ENCODE measurements at regions not wholly inside any gene's neighbourhood (a gene's known extent, or its start where the extent isn't known, plus 50 kb on each side); places are given as distances from the start of the nearest gene placed in this dataset.

DNA sequence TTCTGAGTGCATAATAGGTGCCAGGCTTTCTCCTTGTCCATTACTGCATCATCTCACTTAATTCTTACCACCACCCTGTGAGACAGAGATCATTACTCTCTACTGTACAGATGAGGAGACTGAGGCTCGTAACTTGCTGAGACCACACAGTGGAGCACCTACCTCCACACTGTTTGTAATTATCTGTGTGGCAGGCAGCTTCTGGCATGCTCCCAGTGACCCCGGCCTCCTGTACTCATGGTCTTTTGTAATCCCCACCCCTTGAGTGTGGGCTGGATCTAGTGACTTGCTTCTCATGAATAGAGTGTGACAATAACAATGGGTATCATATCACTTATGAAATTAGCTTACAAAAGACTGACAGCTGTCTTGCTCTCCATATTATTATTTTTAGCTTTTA is 407.3 kb downstream of the MATN1 start:
- DNase-seq (ENCODE audit: insufficient read length, low spot score) (no peak), FAIRE-seq (no peak)
- TF ChIP-seq PAX5 (IDR thresholded peaks at IDR 0.05; ENCODE audit: insufficient read depth, low read length, severe bottlenecking) (no peak), SPI1 (IDR thresholded peaks at IDR 0.05; ENCODE audit: low read depth, low read length) (no peak), POLR2AphosphoS5 (IDR thresholded peaks at IDR 0.05; ENCODE audit: low read depth, low read length) (no peak), TAF1 (IDR thresholded peaks at IDR 0.05; ENCODE audit: low read depth, low read length) (no peak), POLR2A (IDR thresholded peaks at IDR 0.05; ENCODE audit: low read depth, low read length) (no peak), POU2F2 (IDR thresholded peaks at IDR 0.05; ENCODE audit: low read depth, low read length) (no peak)

DNA sequence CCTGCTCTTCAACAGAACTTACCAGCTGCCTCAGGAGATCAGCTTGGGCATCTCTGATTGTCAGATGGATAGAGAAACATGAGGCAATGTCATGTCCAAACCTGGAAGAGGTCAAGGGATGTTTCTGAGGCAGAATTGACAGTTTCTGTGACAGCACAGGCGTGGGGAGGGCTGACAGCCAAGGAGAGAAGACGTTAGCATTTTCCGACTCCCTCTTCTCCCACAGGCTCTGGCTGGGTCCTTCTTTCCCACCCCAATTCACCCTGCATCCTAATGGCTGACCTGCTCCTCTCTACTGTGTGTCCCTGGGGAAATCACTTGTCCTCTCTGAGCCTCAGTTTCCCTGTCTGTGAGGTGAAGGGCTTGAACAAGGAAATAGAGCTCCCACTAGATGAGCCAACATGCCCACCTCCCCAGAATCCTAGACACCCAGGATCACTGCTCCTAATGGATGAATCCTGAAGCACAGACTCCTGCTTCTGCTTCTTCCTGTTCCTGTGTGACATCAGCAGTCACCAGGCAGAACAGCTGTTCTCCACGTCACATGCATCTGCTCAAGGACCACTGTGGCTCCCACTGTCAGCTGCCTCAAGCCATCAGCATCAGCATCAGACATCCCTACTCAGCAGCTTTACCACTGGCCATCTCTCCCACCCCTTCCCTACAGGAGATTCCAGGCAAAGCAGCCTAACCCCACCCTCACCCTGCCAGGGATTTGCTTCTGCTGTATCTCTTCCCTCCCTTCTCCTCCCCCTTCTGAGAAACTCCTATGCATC is 408.0 kb downstream of the MATN1 start:
- FAIRE-seq (no peak), DNase-seq (ENCODE audit: insufficient read length, low spot score) (no peak)
- TF ChIP-seq SPI1 (IDR thresholded peaks at IDR 0.05; ENCODE audit: low read depth, low read length) (no peak), POLR2AphosphoS5 (IDR thresholded peaks at IDR 0.05; ENCODE audit: low read depth, low read length) (no peak), PAX5 (IDR thresholded peaks at IDR 0.05; ENCODE audit: insufficient read depth, low read length, severe bottlenecking) (no peak), POU2F2 (IDR thresholded peaks at IDR 0.05; ENCODE audit: low read depth, low read length) (no peak)

DNA sequence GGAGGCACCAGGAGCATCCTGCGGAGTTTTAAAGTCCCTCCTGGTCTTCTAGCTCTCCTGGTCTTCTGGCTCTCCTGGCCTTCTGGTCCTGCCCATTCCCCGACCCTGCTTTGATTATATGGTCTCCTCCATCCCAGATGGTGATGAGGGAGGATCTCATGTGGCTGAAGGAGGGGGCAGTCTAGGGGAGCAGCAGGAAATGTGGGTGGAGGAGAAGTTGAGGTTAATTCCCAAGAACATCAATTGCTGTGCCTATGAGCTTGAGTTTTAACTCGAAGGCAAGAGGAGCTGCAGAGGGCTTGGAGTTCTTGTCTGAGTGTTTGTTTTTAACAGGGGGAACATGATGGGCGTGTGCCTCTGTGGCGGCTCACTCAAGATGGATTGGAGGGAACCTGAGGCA is 408.8 kb downstream of the MATN1 start:
- FAIRE-seq (no peak), DNase-seq (ENCODE audit: insufficient read length, low spot score) (no peak)
- TF ChIP-seq TAF1 (IDR thresholded peaks at IDR 0.05; ENCODE audit: low read depth, low read length) (no peak), POU2F2 (IDR thresholded peaks at IDR 0.05; ENCODE audit: low read depth, low read length) (no peak), POLR2A (IDR thresholded peaks at IDR 0.05; ENCODE audit: low read depth, low read length) (no peak), PAX5 (IDR thresholded peaks at IDR 0.05; ENCODE audit: insufficient read depth, low read length, severe bottlenecking) (no peak), SPI1 (IDR thresholded peaks at IDR 0.05; ENCODE audit: low read depth, low read length) (no peak)

DNA sequence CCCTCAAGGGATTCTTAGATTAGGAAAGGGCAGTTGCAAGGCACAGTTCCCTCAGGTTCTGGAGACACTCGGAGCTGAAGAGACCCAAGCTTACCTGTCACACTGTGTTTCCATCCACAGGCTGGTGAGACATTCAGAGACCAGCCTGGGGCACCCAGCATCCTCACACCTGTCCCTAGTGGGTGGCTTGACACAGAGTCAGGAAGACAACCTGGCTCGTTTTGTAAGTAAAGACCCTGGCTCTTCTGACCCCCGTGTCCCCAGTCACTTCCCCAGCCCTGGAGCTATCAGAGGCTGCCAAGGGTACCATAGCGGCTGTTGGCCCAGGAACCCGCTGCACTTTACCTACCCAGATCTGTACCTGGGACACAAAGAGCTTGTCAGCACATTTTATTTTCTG is 409.8 kb downstream of the MATN1 start:
- FAIRE-seq: no peak
- TF ChIP-seq TAF1 (IDR thresholded peaks at IDR 0.05; ENCODE audit: low read depth, low read length) (no peak), POLR2A (IDR thresholded peaks at IDR 0.05; ENCODE audit: low read depth, low read length) (no peak), POLR2AphosphoS5 (IDR thresholded peaks at IDR 0.05; ENCODE audit: low read depth, low read length) (no peak), POU2F2 (IDR thresholded peaks at IDR 0.05; ENCODE audit: low read depth, low read length) (no peak), PAX5 (IDR thresholded peaks at IDR 0.05; ENCODE audit: insufficient read depth, low read length, severe bottlenecking) (no peak), SPI1 (IDR thresholded peaks at IDR 0.05; ENCODE audit: low read depth, low read length) (no peak)

DNA sequence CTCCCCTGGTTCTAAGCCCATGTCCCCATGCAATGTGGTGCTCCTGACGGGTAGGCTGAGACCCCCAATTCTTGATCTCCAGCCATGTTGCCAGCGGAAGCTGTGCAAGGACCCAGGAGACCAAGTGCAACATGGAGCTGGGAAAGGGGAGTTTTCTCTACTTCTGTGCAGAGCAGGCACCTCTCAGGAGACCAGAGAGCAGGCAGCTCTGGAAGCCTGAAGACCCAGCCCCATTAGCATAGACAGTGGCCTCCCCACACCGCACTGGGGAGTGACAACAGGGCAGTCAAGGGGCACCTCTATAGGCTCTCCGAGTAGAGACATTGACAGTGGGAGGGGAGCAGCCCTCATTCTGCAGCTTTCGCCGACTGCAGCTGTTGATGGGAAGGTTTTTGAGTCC is 410.2 kb downstream of the MATN1 start:
- FAIRE-seq (no peak), DNase-seq (ENCODE audit: insufficient read length, low spot score) (no peak)
- TF ChIP-seq POU2F2 (IDR thresholded peaks at IDR 0.05; ENCODE audit: low read depth, low read length): no peak
- no peak for TF ChIP-seq POLR2A (IDR thresholded peaks at IDR 0.05; ENCODE audit: low read depth, low read length)
- no peak for TF ChIP-seq POLR2AphosphoS5 (IDR thresholded peaks at IDR 0.05; ENCODE audit: low read depth, low read length)
- TF ChIP-seq TAF1 (IDR thresholded peaks at IDR 0.05; ENCODE audit: low read depth, low read length): no peak
- TF ChIP-seq SPI1 (IDR thresholded peaks at IDR 0.05; ENCODE audit: low read depth, low read length): no peak
- no peak for TF ChIP-seq PAX5 (IDR thresholded peaks at IDR 0.05; ENCODE audit: insufficient read depth, low read length, severe bottlenecking)

More for the DNA sequence above, 409.8 kb downstream of the MATN1 start:
- DNase-seq (ENCODE audit: insufficient read length, low spot score): no peak

DNA sequence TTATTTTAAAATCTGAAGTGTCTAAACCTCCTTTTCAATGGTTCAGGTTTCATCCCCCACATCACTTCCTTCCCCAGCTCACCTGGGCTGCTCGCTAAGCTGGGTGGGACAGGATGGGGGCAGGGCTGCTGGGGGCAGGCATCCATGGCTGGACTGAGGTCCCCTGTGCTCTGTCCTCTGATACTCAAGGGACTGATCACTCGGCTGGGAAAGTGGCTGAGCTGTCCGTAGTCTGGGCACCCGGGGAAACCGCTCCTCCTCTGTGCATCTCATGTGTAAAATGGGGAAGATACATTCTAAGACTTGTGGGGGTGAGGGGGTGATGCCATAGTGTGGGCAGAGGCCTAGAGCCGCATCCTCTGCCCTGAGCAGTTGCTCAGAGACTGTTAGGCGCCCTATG is 411.2 kb downstream of the MATN1 start:
- DNase-seq (ENCODE audit: insufficient read length, low spot score) (no peak), FAIRE-seq (no peak)
- TF ChIP-seq TAF1 (IDR thresholded peaks at IDR 0.05; ENCODE audit: low read depth, low read length) (no peak), POU2F2 (IDR thresholded peaks at IDR 0.05; ENCODE audit: low read depth, low read length) (no peak), POLR2AphosphoS5 (IDR thresholded peaks at IDR 0.05; ENCODE audit: low read depth, low read length) (no peak), POLR2A (IDR thresholded peaks at IDR 0.05; ENCODE audit: low read depth, low read length) (no peak), SPI1 (IDR thresholded peaks at IDR 0.05; ENCODE audit: low read depth, low read length) (no peak), PAX5 (IDR thresholded peaks at IDR 0.05; ENCODE audit: insufficient read depth, low read length, severe bottlenecking) (no peak)

DNA sequence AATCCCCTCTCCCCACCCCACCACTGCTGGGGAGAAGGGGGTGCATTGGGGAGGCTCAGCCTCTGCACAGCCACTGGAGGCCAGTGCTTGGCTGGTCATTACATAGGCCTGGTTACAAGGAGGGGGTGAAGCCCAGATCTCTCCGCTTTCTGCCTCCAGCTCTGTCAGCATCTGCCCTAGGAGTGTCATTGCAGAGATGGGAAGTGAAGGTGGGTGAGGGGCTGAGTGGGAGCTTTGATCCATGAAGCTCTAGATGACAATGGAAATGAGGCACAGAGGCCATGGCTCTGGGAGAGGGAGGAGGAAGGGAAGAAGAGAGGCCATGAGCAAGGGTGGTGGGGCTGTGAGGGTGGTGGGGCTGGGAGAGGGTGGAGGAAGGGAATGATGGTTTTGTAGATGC is 411.6 kb downstream of the MATN1 start:
- FAIRE-seq: no peak
- TF ChIP-seq SPI1 (IDR thresholded peaks at IDR 0.05; ENCODE audit: low read depth, low read length) (no peak), POU2F2 (IDR thresholded peaks at IDR 0.05; ENCODE audit: low read depth, low read length) (no peak), TAF1 (IDR thresholded peaks at IDR 0.05; ENCODE audit: low read depth, low read length) (no peak), PAX5 (IDR thresholded peaks at IDR 0.05; ENCODE audit: insufficient read depth, low read length, severe bottlenecking) (no peak), POLR2AphosphoS5 (IDR thresholded peaks at IDR 0.05; ENCODE audit: low read depth, low read length) (no peak), POLR2A (IDR thresholded peaks at IDR 0.05; ENCODE audit: low read depth, low read length) (no peak)
- DNase-seq (ENCODE audit: insufficient read length, low spot score): no peak

DNA sequence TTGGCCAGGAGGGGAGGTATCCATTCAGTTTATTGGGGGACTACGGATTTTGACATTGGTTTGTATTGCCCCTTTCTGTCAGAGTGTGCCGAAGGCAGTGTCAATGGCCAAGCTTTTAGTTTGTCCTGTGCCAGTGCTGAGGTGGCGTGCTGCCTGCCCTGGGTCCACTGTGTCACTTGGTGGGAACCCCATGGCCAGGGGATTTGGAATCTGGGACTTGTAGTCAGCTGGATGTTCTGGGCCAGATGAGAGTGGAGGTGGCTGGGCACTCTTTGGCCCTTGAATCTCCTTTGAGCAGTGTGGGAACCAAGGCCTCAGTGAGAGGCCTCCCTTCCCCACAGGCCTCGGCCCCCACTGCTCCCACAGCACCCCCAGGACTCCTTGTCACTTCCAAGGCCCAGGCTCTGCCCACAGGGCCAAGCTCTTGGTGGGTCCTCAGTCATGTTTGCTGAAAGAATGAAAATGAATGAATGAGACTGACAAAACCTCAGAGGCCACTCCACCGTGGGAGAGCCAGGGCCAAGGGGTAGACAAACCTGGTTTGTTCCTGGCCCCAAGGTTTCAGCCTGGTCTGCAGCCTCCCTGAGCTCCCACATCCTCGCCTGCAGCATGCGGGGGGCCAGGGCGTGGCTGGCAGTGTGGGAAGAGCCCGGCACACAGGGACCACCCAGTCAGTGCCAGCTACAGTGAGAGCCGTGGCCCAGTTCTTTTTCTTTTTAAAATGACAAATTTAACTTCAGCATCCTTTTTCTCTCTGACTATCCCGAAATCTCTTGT is 412.2 kb downstream of the MATN1 start:
- FAIRE-seq (no peak), DNase-seq (ENCODE audit: insufficient read length, low spot score) (no peak)
- TF ChIP-seq SPI1 (IDR thresholded peaks at IDR 0.05; ENCODE audit: low read depth, low read length) (no peak), POLR2A (IDR thresholded peaks at IDR 0.05; ENCODE audit: low read depth, low read length) (no peak), POLR2AphosphoS5 (IDR thresholded peaks at IDR 0.05; ENCODE audit: low read depth, low read length) (no peak), PAX5 (IDR thresholded peaks at IDR 0.05; ENCODE audit: insufficient read depth, low read length, severe bottlenecking) (no peak), TAF1 (IDR thresholded peaks at IDR 0.05; ENCODE audit: low read depth, low read length) (no peak), POU2F2 (IDR thresholded peaks at IDR 0.05; ENCODE audit: low read depth, low read length) (no peak)

DNA sequence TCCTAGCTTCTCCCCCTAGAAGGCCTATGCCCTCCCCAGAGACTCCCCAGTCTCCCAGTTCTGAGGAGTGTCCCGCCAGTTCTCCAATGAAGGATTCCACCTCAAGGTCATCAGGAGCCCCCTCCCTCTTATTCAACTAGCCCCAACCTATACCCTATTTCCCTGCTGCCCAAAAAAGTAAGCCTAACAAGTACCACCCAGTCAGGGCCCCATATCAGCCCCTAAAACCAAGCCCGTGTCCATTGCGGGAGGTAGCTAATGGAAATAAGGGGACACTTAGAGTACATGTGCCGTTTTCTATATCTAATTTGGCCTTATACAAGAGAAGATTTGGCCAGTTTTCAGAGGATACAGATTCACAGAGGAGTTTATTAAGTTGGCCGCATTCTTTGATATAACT is 416.2 kb downstream of the MATN1 start:
- FAIRE-seq (no peak), DNase-seq (ENCODE audit: insufficient read length, low spot score) (no peak)
- TF ChIP-seq POU2F2 (IDR thresholded peaks at IDR 0.05; ENCODE audit: low read depth, low read length) (no peak), SPI1 (IDR thresholded peaks at IDR 0.05; ENCODE audit: low read depth, low read length) (no peak), TAF1 (IDR thresholded peaks at IDR 0.05; ENCODE audit: low read depth, low read length) (no peak), POLR2AphosphoS5 (IDR thresholded peaks at IDR 0.05; ENCODE audit: low read depth, low read length) (no peak), POLR2A (IDR thresholded peaks at IDR 0.05; ENCODE audit: low read depth, low read length) (no peak), PAX5 (IDR thresholded peaks at IDR 0.05; ENCODE audit: insufficient read depth, low read length, severe bottlenecking) (no peak)
